ENCODE measurements at regions not wholly inside any gene's neighbourhood (a gene's known extent, or its start where the extent isn't known, plus 50 kb on each side); places are given as distances from the start of the nearest gene placed in this dataset.

DNA sequence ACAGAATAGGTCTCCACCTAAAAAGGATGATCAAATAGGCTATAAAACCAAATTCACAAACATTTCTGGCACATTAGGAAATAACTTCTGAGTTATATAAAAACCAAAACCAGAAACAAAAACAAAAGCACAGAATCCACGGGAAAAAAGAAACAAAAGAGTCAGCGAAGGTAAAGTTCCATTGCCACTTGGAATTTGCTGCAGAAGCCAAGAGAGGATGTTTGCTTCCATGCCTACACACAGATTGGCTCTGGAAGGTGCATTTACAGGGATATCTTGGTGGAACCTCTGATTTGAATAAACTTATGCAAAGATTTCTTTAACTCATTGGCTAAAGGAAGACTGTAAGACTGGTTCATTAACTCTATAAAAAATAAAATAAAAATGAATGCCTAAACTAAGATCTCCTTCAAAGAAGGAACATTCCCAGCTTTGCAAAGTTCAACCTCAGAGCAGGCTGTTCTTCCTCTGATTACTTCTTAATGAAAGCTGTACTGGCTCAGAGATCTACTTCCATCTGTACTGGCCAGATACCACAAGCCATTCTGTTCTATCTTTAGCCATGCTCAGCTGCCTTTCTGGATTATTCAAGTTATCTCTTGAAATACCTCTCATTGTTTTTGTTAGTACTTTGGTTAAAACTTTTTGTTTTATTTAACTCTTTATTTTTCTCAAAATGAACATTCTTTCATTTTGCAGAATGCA lies 537.5 kb upstream of the CCDC54 start:
- no peaks in the 10 kb centered on the region for H3K9me3 ChIP-seq
- no peaks in the 10 kb centered on the region for H3K36me3 ChIP-seq
- TF ChIP-seq, protein P1, sequence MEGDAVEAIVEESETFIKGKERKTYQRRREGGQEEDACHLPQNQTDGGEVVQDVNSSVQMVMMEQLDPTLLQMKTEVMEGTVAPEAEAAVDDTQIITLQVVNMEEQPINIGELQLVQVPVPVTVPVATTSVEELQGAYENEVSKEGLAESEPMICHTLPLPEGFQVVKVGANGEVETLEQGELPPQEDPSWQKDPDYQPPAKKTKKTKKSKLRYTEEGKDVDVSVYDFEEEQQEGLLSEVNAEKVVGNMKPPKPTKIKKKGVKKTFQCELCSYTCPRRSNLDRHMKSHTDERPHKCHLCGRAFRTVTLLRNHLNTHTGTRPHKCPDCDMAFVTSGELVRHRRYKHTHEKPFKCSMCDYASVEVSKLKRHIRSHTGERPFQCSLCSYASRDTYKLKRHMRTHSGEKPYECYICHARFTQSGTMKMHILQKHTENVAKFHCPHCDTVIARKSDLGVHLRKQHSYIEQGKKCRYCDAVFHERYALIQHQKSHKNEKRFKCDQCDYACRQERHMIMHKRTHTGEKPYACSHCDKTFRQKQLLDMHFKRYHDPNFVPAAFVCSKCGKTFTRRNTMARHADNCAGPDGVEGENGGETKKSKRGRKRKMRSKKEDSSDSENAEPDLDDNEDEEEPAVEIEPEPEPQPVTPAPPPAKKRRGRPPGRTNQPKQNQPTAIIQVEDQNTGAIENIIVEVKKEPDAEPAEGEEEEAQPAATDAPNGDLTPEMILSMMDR (IDR thresholded peaks at IDR 0.05) = no peak
- no peak overlapping the region for H3K27ac ChIP-seq
- H3K9ac ChIP-seq (ENCODE audit: low read depth in 2 of 2, low read length in 2 of 2) = no peak overlapping the region
- intact Hi-C loops (cut with DNase I) = no loop called here
- H3K4me1 ChIP-seq = no peaks in the 10 kb centered on the region
- H3K4me3 ChIP-seq = no peak overlapping the region
- no peaks in the 10 kb centered on the region for H3K27me3 ChIP-seq
- DNase-seq = no peak

DNA sequence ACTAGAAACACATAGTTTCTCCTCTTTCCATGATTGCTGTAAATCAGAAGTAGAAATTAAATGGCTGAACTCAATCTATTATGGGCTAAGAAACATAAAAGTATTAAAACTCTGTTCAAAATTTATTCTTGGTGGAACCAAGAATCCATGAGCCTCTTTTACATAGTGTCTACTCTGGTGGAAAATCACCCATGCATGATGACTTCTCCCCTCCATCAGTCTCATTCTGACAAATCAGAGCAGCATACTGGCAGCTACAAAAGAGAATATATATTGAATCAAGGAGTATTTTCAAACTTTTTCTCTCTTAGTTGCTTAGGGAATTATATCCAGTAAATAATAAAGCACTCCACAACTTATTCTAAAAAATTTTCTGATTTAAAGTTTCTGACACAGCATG lies 536.9 kb upstream of the CCDC54 start:
- Histone ChIP-seq H3K4me1 (no peaks in the 10 kb centered on the region), H3K27me3 (no peaks in the 10 kb centered on the region), H3K36me3 (no peaks in the 10 kb centered on the region), H3K9ac (ENCODE audit: low read depth in 2 of 2, low read length in 2 of 2) (no peak overlapping the region), H3K9me3 (no peaks in the 10 kb centered on the region), H3K4me3 (no peak overlapping the region), H3K27ac (no peak overlapping the region)
- no peak for DNase-seq
- intact Hi-C loops (cut with DNase I) = no loop called here
- TF ChIP-seq, protein P1 (IDR thresholded peaks at IDR 0.05) = no peak

DNA sequence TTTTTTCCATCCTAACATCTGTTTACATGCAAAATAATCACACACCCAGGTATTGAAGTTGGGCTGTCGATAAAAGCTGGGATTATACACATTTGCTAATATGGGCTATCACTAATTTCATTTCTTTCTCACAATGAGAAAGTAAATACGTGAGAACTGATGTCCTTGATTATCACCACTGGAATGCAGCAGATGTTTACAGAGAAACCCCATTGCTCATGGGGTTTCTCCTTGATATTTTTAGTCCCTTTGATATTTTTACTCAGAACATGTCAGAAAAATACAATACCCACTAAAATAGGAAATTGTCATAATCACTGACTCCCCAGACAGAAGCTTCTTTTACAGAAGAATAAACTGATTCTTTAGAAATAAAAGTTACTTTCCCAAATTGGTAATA lies 535.1 kb upstream of the CCDC54 start:
- Histone ChIP-seq H3K36me3 (no peaks in the 10 kb centered on the region), H3K9ac (ENCODE audit: low read depth in 2 of 2, low read length in 2 of 2) (no peak overlapping the region), H3K27me3 (no peaks in the 10 kb centered on the region), H3K4me1 (no peaks in the 10 kb centered on the region), H3K27ac (no peak overlapping the region), H3K4me3 (no peak overlapping the region), H3K9me3 (no peaks in the 10 kb centered on the region)
- DNase-seq = no peak
- intact Hi-C loops (cut with DNase I) = no loop called here
- TF ChIP-seq, protein P1 (IDR thresholded peaks at IDR 0.05) = no peak

DNA sequence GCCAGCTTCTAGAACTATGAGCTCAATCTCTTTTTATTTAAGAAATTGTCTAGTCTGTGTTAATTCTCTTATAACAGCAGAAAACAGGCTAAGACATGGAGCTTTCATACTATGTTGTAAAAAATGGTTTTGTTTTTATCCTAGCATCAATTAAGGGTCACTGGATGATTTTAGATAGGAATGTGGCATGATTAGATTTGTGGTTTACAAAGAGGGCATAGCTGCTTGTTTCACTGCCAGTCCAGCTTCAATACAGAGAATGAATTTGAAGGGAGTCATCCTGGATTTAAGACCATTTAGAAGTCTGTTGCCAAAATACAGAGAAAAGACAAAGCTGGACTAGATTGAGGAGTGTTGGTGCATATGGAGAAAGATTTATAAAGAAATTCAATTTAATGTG lies 532.6 kb upstream of the CCDC54 start:
- intact Hi-C loops (cut with DNase I) = no loop called here

DNA sequence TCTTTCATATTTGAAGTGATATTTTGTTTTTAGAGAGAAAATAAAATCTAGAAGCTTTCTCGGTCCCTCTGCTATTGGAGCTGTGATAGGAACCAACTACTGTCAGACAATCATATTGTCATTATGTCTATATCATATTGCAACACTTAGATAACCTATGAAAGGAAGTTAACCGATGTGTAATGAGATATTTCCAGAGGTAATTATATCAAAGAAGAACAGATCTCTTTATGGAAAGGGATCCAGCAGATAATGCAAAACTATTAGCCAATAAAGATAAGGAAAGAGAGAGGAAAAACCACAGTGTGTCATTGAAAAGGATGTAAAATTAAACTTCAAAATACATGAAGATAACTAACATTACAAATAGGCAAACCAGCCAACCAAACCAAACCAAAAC lies 529.1 kb upstream of the CCDC54 start:
- H3K27ac ChIP-seq = no peak overlapping the region
- H3K27me3 ChIP-seq = no peaks in the 10 kb centered on the region
- no peaks in the 10 kb centered on the region for H3K9me3 ChIP-seq
- no peaks in the 10 kb centered on the region for H3K4me1 ChIP-seq
- no peaks in the 10 kb centered on the region for H3K36me3 ChIP-seq
- DNase-seq = no peak
- intact Hi-C loops (cut with DNase I) = no loop called here
- TF ChIP-seq, protein P1 (IDR thresholded peaks at IDR 0.05) = no peak
- H3K4me3 ChIP-seq = no peak overlapping the region
- H3K9ac ChIP-seq (ENCODE audit: low read depth in 2 of 2, low read length in 2 of 2) = no peak overlapping the region

More for the DNA sequence above, 532.6 kb upstream of the CCDC54 start:
- Histone ChIP-seq H3K4me1 (no peaks in the 10 kb centered on the region), H3K36me3 (no peaks in the 10 kb centered on the region), H3K9ac (ENCODE audit: low read depth in 2 of 2, low read length in 2 of 2) (no peak overlapping the region), H3K27me3 (no peaks in the 10 kb centered on the region), H3K9me3 (no peaks in the 10 kb centered on the region), H3K27ac (no peak overlapping the region), H3K4me3 (no peak overlapping the region)
- TF ChIP-seq, protein P1 (IDR thresholded peaks at IDR 0.05) = no peak
- no peak for DNase-seq

Data from colonic mucosa (tissue), 4 donors.